ENCODE measurements at regions not wholly inside any gene's neighbourhood (a gene's known extent, or its start where the extent isn't known, plus 50 kb on each side); places are given as distances from the start of the nearest gene placed in this dataset.

DNA sequence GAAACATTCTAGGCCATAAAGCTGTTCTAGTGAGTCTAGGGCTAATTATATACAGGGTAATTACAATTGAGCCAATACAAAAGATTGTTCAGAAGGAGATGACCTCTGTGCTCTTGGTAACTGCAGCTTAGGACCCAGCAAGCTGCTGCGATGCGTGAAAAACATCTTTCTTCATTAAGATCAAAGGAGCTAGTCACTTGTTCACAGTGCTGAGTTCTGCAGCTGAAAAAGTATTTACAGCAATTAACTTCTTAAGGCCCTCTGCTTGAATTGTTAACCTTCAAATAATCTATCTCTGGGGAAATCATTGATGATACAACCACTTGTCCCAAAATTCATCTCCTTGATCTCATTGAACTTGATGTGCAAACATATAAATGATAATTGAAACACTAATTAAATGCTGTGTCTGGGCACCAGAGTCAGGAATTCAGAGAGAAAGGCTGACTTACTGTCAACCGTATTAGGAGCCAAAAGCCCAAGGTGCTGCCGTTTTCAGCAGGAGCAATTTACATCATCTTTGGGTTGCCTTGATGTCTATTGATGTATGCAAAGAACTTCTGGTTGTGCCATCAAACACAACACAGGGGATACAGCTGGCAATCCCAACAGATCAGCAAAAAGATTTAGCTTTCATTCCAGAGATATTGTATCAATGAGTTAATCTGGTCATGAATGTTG lies 213.0 kb downstream of the NECTIN3 start:
- TF ChIP-seq, protein P1, sequence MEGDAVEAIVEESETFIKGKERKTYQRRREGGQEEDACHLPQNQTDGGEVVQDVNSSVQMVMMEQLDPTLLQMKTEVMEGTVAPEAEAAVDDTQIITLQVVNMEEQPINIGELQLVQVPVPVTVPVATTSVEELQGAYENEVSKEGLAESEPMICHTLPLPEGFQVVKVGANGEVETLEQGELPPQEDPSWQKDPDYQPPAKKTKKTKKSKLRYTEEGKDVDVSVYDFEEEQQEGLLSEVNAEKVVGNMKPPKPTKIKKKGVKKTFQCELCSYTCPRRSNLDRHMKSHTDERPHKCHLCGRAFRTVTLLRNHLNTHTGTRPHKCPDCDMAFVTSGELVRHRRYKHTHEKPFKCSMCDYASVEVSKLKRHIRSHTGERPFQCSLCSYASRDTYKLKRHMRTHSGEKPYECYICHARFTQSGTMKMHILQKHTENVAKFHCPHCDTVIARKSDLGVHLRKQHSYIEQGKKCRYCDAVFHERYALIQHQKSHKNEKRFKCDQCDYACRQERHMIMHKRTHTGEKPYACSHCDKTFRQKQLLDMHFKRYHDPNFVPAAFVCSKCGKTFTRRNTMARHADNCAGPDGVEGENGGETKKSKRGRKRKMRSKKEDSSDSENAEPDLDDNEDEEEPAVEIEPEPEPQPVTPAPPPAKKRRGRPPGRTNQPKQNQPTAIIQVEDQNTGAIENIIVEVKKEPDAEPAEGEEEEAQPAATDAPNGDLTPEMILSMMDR (IDR thresholded peaks at IDR 0.05): no peak
- TF ChIP-seq POLR2A (IDR thresholded peaks at IDR 0.05): no peak

Measured in testis (tissue), 2 donors.